Esophagus muscularis mucosa (tissue), 4 donors: ENCODE measurements at regions not wholly inside any gene's neighbourhood (a gene's known extent, or its start where the extent isn't known, plus 50 kb on each side); places are given as distances from the start of the nearest gene placed in this dataset.

Experiments used
- DNase-seq: peaks from one replicate; pipeline ENCODE4 v3.0.0-alpha.2; 2017; ENCODE audit errors: extremely low spot score
- H3K27ac ChIP-seq, 4 donors: fragments of 200-600 bp; sonication (generic); replicated peaks in 1 of 4; 1 replicate in 3 of 4; 2 replicates in 1 of 4; pipeline ENCODE4 v1.5.1; 2016 to 2019; ENCODE audit warnings: mild to moderate bottlenecking in 1 of 4
- H3K27me3 ChIP-seq, 4 donors: fragments of 200-600 bp; sonication (generic); one replicate each; pipeline versions ENCODE4 v1.5.1 to v1.6.0; 2016 to 2019
- H3K36me3 ChIP-seq, 4 donors: fragments of 200-600 bp; sonication (generic); one replicate each; pipeline ENCODE4 v1.5.1; 2016 to 2019
- H3K4me1 ChIP-seq, 4 donors: fragments of 200-600 bp; sonication (generic); one replicate each; pipeline ENCODE4 v1.5.1; 2016 to 2019
- H3K4me3 ChIP-seq, 4 donors: fragments of 200-600 bp; sonication (generic); 1 replicate in 2 of 4; 2 replicates in 2 of 4; pipeline ENCODE4 v1.5.1; 2016 to 2019; ENCODE audit warnings: mild to moderate bottlenecking in 4 of 4, moderate library complexity in 1 of 4
- H3K9me3 ChIP-seq, 4 donors: fragments of 200-600 bp; sonication (generic); 1 replicate in 3 of 4; 2 replicates in 1 of 4; pipeline ENCODE4 v1.5.1; 2016 to 2019
- EP300 ChIP-seq: sonication (generic); formaldehyde crosslinking; IDR thresholded peaks from one replicate; pipeline ENCODE4 v1.6.1; 2017; ENCODE audit warnings: antibody characterized with exemption
- POLR2A ChIP-seq: fragments of 450-650 bp; IDR thresholded peaks from one replicate; pipeline ENCODE4 v1.6.1; 2017; ENCODE audit warnings: antibody characterized with exemption, moderate library complexity, mild to moderate bottlenecking, low read depth
- POLR2AphosphoS5 ChIP-seq, 2 donors: sonication (generic); formaldehyde crosslinking; IDR thresholded peaks; one replicate each; pipeline ENCODE4 v1.6.1; 2017; ENCODE audit warnings: antibody characterized with exemption in 2 of 2
- WGBS: methylation state at CpG from one replicate; pipeline ENCODE4 v1.1.5; 2018; 5-methylcytosine and 5-hydroxymethylcytosine counted together
- intact Hi-C: fragments of 100-400 bp; cut with DNase I; formaldehyde crosslinking; loops from one replicate; pipeline ENCODE4 v1.15.1; 2023
- TF ChIP-seq, protein P1 (sequence below), 3 experiments: fragments of 200-600 bp in 2 of 3; fragments of 450-650 bp in 1 of 3; sonication (generic) in 2 of 3; IDR thresholded peaks; one replicate each; pipeline ENCODE4 v1.5.1; 2017 to 2019; ENCODE audit warnings: antibody characterized with exemption in 3 of 3, mild to moderate bottlenecking in 2 of 3, moderate library complexity in 1 of 3

GRCh38 chr2:126325202-126325601, 330.8 kb upstream of the GYPC start:
- 80% methylated on average over 5 of the region's 5 CpGs for WGBS
- no peak for DNase-seq
- no peaks in the 10 kb centered on the region for H3K4me1 ChIP-seq
- H3K27ac ChIP-seq = no peak overlapping the region
- TF ChIP-seq, protein P1, sequence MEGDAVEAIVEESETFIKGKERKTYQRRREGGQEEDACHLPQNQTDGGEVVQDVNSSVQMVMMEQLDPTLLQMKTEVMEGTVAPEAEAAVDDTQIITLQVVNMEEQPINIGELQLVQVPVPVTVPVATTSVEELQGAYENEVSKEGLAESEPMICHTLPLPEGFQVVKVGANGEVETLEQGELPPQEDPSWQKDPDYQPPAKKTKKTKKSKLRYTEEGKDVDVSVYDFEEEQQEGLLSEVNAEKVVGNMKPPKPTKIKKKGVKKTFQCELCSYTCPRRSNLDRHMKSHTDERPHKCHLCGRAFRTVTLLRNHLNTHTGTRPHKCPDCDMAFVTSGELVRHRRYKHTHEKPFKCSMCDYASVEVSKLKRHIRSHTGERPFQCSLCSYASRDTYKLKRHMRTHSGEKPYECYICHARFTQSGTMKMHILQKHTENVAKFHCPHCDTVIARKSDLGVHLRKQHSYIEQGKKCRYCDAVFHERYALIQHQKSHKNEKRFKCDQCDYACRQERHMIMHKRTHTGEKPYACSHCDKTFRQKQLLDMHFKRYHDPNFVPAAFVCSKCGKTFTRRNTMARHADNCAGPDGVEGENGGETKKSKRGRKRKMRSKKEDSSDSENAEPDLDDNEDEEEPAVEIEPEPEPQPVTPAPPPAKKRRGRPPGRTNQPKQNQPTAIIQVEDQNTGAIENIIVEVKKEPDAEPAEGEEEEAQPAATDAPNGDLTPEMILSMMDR (IDR thresholded peaks at IDR 0.05) = no peak
- TF ChIP-seq POLR2AphosphoS5 (IDR thresholded peaks at IDR 0.05) (no peak), POLR2A (no peak), EP300 (no peak)
- intact Hi-C loops = no loop called here
- no peaks in the 10 kb centered on the region for H3K36me3 ChIP-seq
- no peaks in the 10 kb centered on the region for H3K27me3 ChIP-seq
- no peak overlapping the region for H3K4me3 ChIP-seq
- peaks cover 0 to 3% (median under 1%) of the 10 kb centered on the region in 4 donors for H3K9me3 ChIP-seq

GRCh38 chr2:126329173-126329572, 326.8 kb upstream of the GYPC start:
- Histone ChIP-seq H3K4me3 (no peak overlapping the region), H3K27me3 (no peaks in the 10 kb centered on the region), H3K4me1 (no peaks in the 10 kb centered on the region), H3K36me3 (no peaks in the 10 kb centered on the region), H3K27ac (no peak overlapping the region), H3K9me3 (peaks cover 0 to 28% (median 18%) of the 10 kb centered on the region in 4 donors)
- TF ChIP-seq, protein P1 (IDR thresholded peaks at IDR 0.05) = no peak
- 78% methylated on average over 2 of the region's 2 CpGs for WGBS
- intact Hi-C loops = no loop called here
- no peak for DNase-seq

DNA sequence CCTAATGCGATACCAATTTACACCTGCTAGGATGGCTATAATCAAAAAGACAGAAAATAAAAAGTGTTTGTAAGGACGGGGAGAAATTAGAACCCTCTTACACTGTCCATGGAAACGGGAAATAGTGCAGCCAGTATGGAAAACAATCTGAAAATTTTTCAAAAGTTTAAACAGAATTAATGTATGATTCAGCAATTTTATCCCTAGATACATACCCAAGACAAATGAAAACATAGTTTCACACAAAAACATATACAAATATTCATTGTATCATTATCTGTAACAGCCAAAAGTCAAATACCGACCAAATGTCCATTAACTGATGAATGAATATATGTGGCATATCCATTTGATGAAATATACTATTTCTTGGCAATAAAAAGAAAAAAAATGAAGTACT, 313.5 kb upstream of the GYPC start:
- intact Hi-C loops = no loop called here
- Histone ChIP-seq H3K4me3 (no peak overlapping the region), H3K27me3 (no peaks in the 10 kb centered on the region), H3K9me3 (no peaks in the 10 kb centered on the region), H3K36me3 (no peaks in the 10 kb centered on the region), H3K4me1 (no peaks in the 10 kb centered on the region), H3K27ac (no peak overlapping the region)
- TF ChIP-seq, protein P1 (IDR thresholded peaks at IDR 0.05) = no peak
- no peak for TF ChIP-seq EP300
- TF ChIP-seq POLR2A = no peak
- TF ChIP-seq POLR2AphosphoS5 (IDR thresholded peaks at IDR 0.05) = no peak
- WGBS = 88% methylated on average over 4 of the region's 4 CpGs
- no peak for DNase-seq

GRCh38 chr2:126343136-126343535, 312.8 kb upstream of the GYPC start:
- intact Hi-C loops = no loop called here
- DNase-seq = no peak
- Histone ChIP-seq H3K27ac (no peak overlapping the region), H3K4me3 (no peak overlapping the region), H3K36me3 (no peaks in the 10 kb centered on the region), H3K4me1 (no peaks in the 10 kb centered on the region), H3K9me3 (no peaks in the 10 kb centered on the region), H3K27me3 (no peaks in the 10 kb centered on the region)
- TF ChIP-seq, protein P1 (IDR thresholded peaks at IDR 0.05) = no peak
- TF ChIP-seq POLR2AphosphoS5 (IDR thresholded peaks at IDR 0.05) = no peak
- no peak for TF ChIP-seq EP300
- no peak for TF ChIP-seq POLR2A
- WGBS = 63% methylated on average over 2 of the region's 2 CpGs

DNA sequence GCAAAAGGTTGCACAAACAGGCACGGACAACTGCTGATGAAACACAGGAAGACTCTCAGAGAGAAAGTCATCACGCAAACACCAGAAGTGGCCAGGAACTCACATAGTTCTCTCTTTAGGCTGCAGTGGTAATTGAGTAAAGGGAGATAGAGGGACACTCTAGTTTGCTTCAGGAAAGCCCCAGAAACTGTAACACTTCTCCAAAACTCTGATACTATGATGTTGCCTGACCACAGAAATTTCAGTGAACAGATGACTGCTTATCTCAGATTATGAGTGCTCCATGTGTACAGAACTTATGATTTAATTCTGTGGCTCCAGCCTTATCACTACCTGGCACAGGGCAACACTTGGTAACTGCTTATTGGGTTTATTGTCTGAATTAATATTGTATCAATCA, 311.5 kb upstream of the GYPC start:
- 71% methylated on average over 2 of the region's 2 CpGs for WGBS
- H3K4me1 ChIP-seq = no peaks in the 10 kb centered on the region
- no peaks in the 10 kb centered on the region for H3K9me3 ChIP-seq
- no peak overlapping the region for H3K27ac ChIP-seq
- no peak for DNase-seq
- H3K27me3 ChIP-seq = no peaks in the 10 kb centered on the region
- intact Hi-C loops = no loop called here
- no peak for TF ChIP-seq POLR2A
- TF ChIP-seq EP300 = no peak
- TF ChIP-seq, protein P1 (IDR thresholded peaks at IDR 0.05) = no peak
- no peak for TF ChIP-seq POLR2AphosphoS5 (IDR thresholded peaks at IDR 0.05)
- no peak overlapping the region for H3K4me3 ChIP-seq
- no peaks in the 10 kb centered on the region for H3K36me3 ChIP-seq
